ENCODE measurements at regions not wholly inside any gene's neighbourhood (a gene's known extent, or its start where the extent isn't known, plus 50 kb on each side); places are given as distances from the start of the nearest gene placed in this dataset.

- 91% methylated on average over 10 of the region's 11 CpGs for WGBS (ENCODE audit: insufficient coverage)
- Mint-ChIP-seq H3K9me3 (peaks cover 3 to 7% (median 4%) of the 10 kb centered on the region in 3 donors), H3K36me3 (no peaks in the 10 kb centered on the region), H3K4me1 (no peaks in the 10 kb centered on the region), H3K4me3 (no peak overlapping the region), H3K27me3 (no peaks in the 10 kb centered on the region), H3K27ac (no peak overlapping the region)
- POLR2A ChIA-PET: no interaction called here
- CTCF ChIA-PET: no interaction called here
- H3K4me1 ChIP-seq (ENCODE audit: control insufficient read depth in 1 of 2, extremely low read depth in 1 of 2, insufficient read depth in 2 of 2, low read length in 2 of 2): no peaks in the 10 kb centered on the region
- no peaks in the 10 kb centered on the region for H3K9me3 ChIP-seq
- no peak for ATAC-seq (replicated peaks in 1 of 4)
- H3K4me3 ChIP-seq (ENCODE audit: control insufficient read depth in 1 of 2, extremely low read depth in 1 of 2, low read length in 1 of 2): no peak overlapping the region
- no peak overlapping the region for H3K27ac ChIP-seq (ENCODE audit: low read length)
- DNase-seq: no peak
- no peaks in the 10 kb centered on the region for H3K36me3 ChIP-seq (ENCODE audit: control insufficient read depth in 2 of 2, extremely low read depth in 1 of 2, insufficient read depth in 1 of 2, low read length in 1 of 2)
- H3K27me3 ChIP-seq (replicated peaks in 1 of 2; ENCODE audit: control insufficient read depth in 2 of 2, extremely low read depth in 1 of 2, insufficient read depth in 2 of 2, low read length in 1 of 2): no peaks in the 10 kb centered on the region
Measured at GRCh38 chr3:182046166-182046764, 334.5 kb downstream of the SOX2 start.

DNA sequence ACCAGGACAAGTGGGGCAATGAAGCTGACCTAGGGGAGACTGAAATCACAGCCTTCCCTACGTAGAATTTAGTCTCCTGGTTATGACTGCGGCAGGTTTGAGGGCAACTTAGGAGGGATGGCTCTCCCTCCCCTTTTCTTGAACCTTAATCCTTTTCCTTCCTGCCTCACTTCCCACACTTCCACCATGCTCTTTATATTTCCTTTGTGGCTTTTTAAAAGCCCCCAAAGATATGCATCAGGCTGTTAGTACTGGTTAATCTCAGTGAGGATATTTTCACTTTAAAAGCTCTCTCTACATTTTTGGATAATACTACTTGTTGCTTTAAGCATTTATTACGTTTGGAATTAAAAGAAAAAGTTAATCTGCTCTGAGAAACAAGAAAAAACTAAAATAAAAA lies 339.2 kb downstream of the SOX2 start:
- Histone ChIP-seq H3K4me1 (ENCODE audit: control insufficient read depth in 1 of 2, extremely low read depth in 1 of 2, insufficient read depth in 2 of 2, low read length in 2 of 2) (no peaks in the 10 kb centered on the region), H3K27me3 (replicated peaks in 1 of 2; ENCODE audit: control insufficient read depth in 2 of 2, extremely low read depth in 1 of 2, insufficient read depth in 2 of 2, low read length in 1 of 2) (no peaks in the 10 kb centered on the region), H3K9me3 (no peaks in the 10 kb centered on the region), H3K4me3 (ENCODE audit: control insufficient read depth in 1 of 2, extremely low read depth in 1 of 2, low read length in 1 of 2) (no peak overlapping the region), H3K27ac (ENCODE audit: low read length) (no peak overlapping the region), H3K36me3 (ENCODE audit: control insufficient read depth in 2 of 2, extremely low read depth in 1 of 2, insufficient read depth in 1 of 2, low read length in 1 of 2) (no peaks in the 10 kb centered on the region)
- ChIA-PET CTCF (no interaction called here), POLR2A (interaction anchor here in 1 of 2 donors (0.5 kb wide), 1 partner anchor 131 kb away, joined by 7 read pairs; no protein-coding TSS in a partner anchor)
- Mint-ChIP-seq H3K27ac (no peak overlapping the region), H3K36me3 (no peaks in the 10 kb centered on the region), H3K4me1 (no peaks in the 10 kb centered on the region), H3K9me3 (peaks cover 2 to 4% (median 4%) of the 10 kb centered on the region in 3 donors), H3K27me3 (no peaks in the 10 kb centered on the region), H3K4me3 (no peak overlapping the region)
- ATAC-seq (replicated peaks in 1 of 4) (no peak), DNase-seq (no peak)
- no CpG with 5 or more reads among the region's 3 CpGs for WGBS (ENCODE audit: insufficient coverage)

DNA sequence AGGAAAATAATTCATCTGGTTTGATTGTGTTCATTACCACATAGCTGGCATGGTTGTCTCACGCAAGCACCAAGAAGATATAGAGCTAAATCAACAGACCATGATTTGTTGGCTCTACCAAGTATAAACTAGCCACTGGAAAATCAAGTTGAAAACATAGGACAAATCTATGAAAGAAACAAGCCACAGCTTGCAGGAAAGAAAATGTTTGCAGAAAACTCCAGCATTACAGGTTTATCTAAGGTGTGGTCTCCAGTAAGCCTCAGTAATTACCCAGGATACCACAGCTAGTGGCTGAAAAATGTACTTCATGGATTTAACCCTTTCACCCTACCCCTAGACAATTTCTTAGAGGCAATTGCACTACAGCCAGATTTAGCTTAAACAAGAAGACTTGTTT lies 340.6 kb downstream of the SOX2 start:
- H3K36me3 ChIP-seq (ENCODE audit: control insufficient read depth in 2 of 2, extremely low read depth in 1 of 2, insufficient read depth in 1 of 2, low read length in 1 of 2): no peaks in the 10 kb centered on the region
- H3K27ac ChIP-seq (ENCODE audit: low read length): no peak overlapping the region
- Mint-ChIP-seq H3K27me3 (no peaks in the 10 kb centered on the region), H3K36me3 (no peaks in the 10 kb centered on the region), H3K4me1 (no peaks in the 10 kb centered on the region), H3K9me3 (peaks cover 2 to 4% (median 3%) of the 10 kb centered on the region in 3 donors), H3K4me3 (no peak overlapping the region), H3K27ac (no peak overlapping the region)
- no CpG with 5 or more reads among the region's 1 CpG for WGBS (ENCODE audit: insufficient coverage)
- ATAC-seq (replicated peaks in 1 of 4) (no peak), DNase-seq (no peak)
- H3K27me3 ChIP-seq (replicated peaks in 1 of 2; ENCODE audit: control insufficient read depth in 2 of 2, extremely low read depth in 1 of 2, insufficient read depth in 2 of 2, low read length in 1 of 2): no peaks in the 10 kb centered on the region
- no peak overlapping the region for H3K4me3 ChIP-seq (ENCODE audit: control insufficient read depth in 1 of 2, extremely low read depth in 1 of 2, low read length in 1 of 2)
- CTCF ChIA-PET: no interaction called here
- no peaks in the 10 kb centered on the region for H3K4me1 ChIP-seq (ENCODE audit: control insufficient read depth in 1 of 2, extremely low read depth in 1 of 2, insufficient read depth in 2 of 2, low read length in 2 of 2)
- H3K9me3 ChIP-seq: no peaks in the 10 kb centered on the region
- POLR2A ChIA-PET: interaction anchor here in 1 of 2 donors (0.5 kb wide), 1 partner anchor 1583 kb away, joined by 4 read pairs; no protein-coding TSS in a partner anchor

GRCh38 chr3:182052757-182053156 lies 341.0 kb downstream of the SOX2 start:
- no peak overlapping the region for H3K27ac Mint-ChIP-seq
- no peak for ATAC-seq (replicated peaks in 1 of 4)
- DNase-seq: no peak
- CTCF ChIA-PET: no interaction called here
- Histone ChIP-seq H3K4me1 (ENCODE audit: control insufficient read depth in 1 of 2, extremely low read depth in 1 of 2, insufficient read depth in 2 of 2, low read length in 2 of 2) (no peaks in the 10 kb centered on the region), H3K36me3 (ENCODE audit: control insufficient read depth in 2 of 2, extremely low read depth in 1 of 2, insufficient read depth in 1 of 2, low read length in 1 of 2) (no peaks in the 10 kb centered on the region), H3K27ac (ENCODE audit: low read length) (no peak overlapping the region), H3K9me3 (no peaks in the 10 kb centered on the region), H3K4me3 (ENCODE audit: control insufficient read depth in 1 of 2, extremely low read depth in 1 of 2, low read length in 1 of 2) (no peak overlapping the region), H3K27me3 (replicated peaks in 1 of 2; ENCODE audit: control insufficient read depth in 2 of 2, extremely low read depth in 1 of 2, insufficient read depth in 2 of 2, low read length in 1 of 2) (no peaks in the 10 kb centered on the region)
- H3K36me3 Mint-ChIP-seq: no peaks in the 10 kb centered on the region
- POLR2A ChIA-PET: no interaction called here
- H3K4me1 Mint-ChIP-seq: no peaks in the 10 kb centered on the region
- H3K9me3 Mint-ChIP-seq: peaks cover 0 to 4% (median 2%) of the 10 kb centered on the region in 3 donors
- H3K4me3 Mint-ChIP-seq: no peak overlapping the region
- no CpG with 5 or more reads among the region's 2 CpGs for WGBS (ENCODE audit: insufficient coverage)
- H3K27me3 Mint-ChIP-seq: no peaks in the 10 kb centered on the region

- Histone ChIP-seq H3K9me3 (no peaks in the 10 kb centered on the region), H3K36me3 (ENCODE audit: control insufficient read depth in 2 of 2, extremely low read depth in 1 of 2, insufficient read depth in 1 of 2, low read length in 1 of 2) (no peaks in the 10 kb centered on the region), H3K4me3 (ENCODE audit: control insufficient read depth in 1 of 2, extremely low read depth in 1 of 2, low read length in 1 of 2) (no peak overlapping the region), H3K27me3 (replicated peaks in 1 of 2; ENCODE audit: control insufficient read depth in 2 of 2, extremely low read depth in 1 of 2, insufficient read depth in 2 of 2, low read length in 1 of 2) (no peaks in the 10 kb centered on the region), H3K4me1 (ENCODE audit: control insufficient read depth in 1 of 2, extremely low read depth in 1 of 2, insufficient read depth in 2 of 2, low read length in 2 of 2) (no peaks in the 10 kb centered on the region), H3K27ac (ENCODE audit: low read length) (no peak overlapping the region)
- Mint-ChIP-seq H3K4me1 (no peaks in the 10 kb centered on the region), H3K4me3 (no peak overlapping the region), H3K27ac (no peak overlapping the region), H3K9me3 (no peaks in the 10 kb centered on the region), H3K36me3 (no peaks in the 10 kb centered on the region), H3K27me3 (no peaks in the 10 kb centered on the region)
- POLR2A ChIA-PET: no interaction called here
- no CpG with 5 or more reads among the region's 1 CpG for WGBS (ENCODE audit: insufficient coverage)
- CTCF ChIA-PET: no interaction called here
- DNase-seq (no peak), ATAC-seq (replicated peaks in 1 of 4) (no peak)
Measured at GRCh38 chr3:182058488-182058887, 346.8 kb downstream of the SOX2 start.

- H3K9me3 Mint-ChIP-seq: peaks cover 0 to 3% (median 0%) of the 10 kb centered on the region in 3 donors
- no CpG with 5 or more reads among the region's 1 CpG for WGBS (ENCODE audit: insufficient coverage)
- Histone ChIP-seq H3K4me1 (ENCODE audit: control insufficient read depth in 1 of 2, extremely low read depth in 1 of 2, insufficient read depth in 2 of 2, low read length in 2 of 2) (no peaks in the 10 kb centered on the region), H3K27ac (ENCODE audit: low read length) (no peak overlapping the region), H3K36me3 (ENCODE audit: control insufficient read depth in 2 of 2, extremely low read depth in 1 of 2, insufficient read depth in 1 of 2, low read length in 1 of 2) (no peaks in the 10 kb centered on the region), H3K9me3 (no peaks in the 10 kb centered on the region), H3K27me3 (replicated peaks in 1 of 2; ENCODE audit: control insufficient read depth in 2 of 2, extremely low read depth in 1 of 2, insufficient read depth in 2 of 2, low read length in 1 of 2) (no peaks in the 10 kb centered on the region), H3K4me3 (ENCODE audit: control insufficient read depth in 1 of 2, extremely low read depth in 1 of 2, low read length in 1 of 2) (no peak overlapping the region)
- H3K36me3 Mint-ChIP-seq: no peaks in the 10 kb centered on the region
- no peak overlapping the region for H3K4me3 Mint-ChIP-seq
- DNase-seq (no peak), ATAC-seq (replicated peaks in 1 of 4) (no peak)
- CTCF ChIA-PET: no interaction called here
- POLR2A ChIA-PET: no interaction called here
- no peak overlapping the region for H3K27ac Mint-ChIP-seq
- no peaks in the 10 kb centered on the region for H3K4me1 Mint-ChIP-seq
- H3K27me3 Mint-ChIP-seq: no peaks in the 10 kb centered on the region
Measured at GRCh38 chr3:182063742-182064141, 352.0 kb downstream of the SOX2 start.

DNA sequence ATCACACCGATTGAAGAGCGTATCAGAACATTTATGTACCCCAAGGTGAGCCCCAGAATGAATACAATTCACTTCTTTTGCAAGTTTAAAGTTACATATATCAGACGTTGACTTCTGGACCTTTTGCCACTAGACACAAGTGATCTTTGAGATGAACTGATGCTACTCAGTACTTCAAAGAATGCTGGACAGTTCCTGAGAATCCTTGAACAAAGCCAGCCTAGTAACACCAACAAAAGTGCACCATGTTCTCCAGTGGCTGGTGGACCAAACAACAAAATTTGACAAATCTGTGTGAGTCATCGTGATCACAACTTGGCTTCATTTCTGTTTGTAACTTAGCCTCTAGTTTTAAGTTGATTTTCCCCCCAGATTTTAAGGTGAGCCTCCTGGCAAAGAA lies 355.7 kb downstream of the SOX2 start:
- H3K4me3 Mint-ChIP-seq: no peak overlapping the region
- no peaks in the 10 kb centered on the region for H3K27me3 Mint-ChIP-seq
- no peak for DNase-seq
- H3K4me1 Mint-ChIP-seq: no peaks in the 10 kb centered on the region
- H3K36me3 ChIP-seq (ENCODE audit: control insufficient read depth in 2 of 2, extremely low read depth in 1 of 2, insufficient read depth in 1 of 2, low read length in 1 of 2): no peaks in the 10 kb centered on the region
- no peaks in the 10 kb centered on the region for H3K36me3 Mint-ChIP-seq
- peaks cover 0 to 3% (median 3%) of the 10 kb centered on the region in 3 donors for H3K9me3 Mint-ChIP-seq
- H3K9me3 ChIP-seq: no peaks in the 10 kb centered on the region
- CTCF ChIA-PET: no interaction called here
- POLR2A ChIA-PET: no interaction called here
- no peak overlapping the region for H3K27ac Mint-ChIP-seq
- no peak for ATAC-seq (replicated peaks in 1 of 4)
- H3K27ac ChIP-seq (ENCODE audit: low read length): no peak overlapping the region
- 39% methylated on average over 2 of the region's 4 CpGs for WGBS (ENCODE audit: insufficient coverage)
- no peaks in the 10 kb centered on the region for H3K27me3 ChIP-seq (replicated peaks in 1 of 2; ENCODE audit: control insufficient read depth in 2 of 2, extremely low read depth in 1 of 2, insufficient read depth in 2 of 2, low read length in 1 of 2)
- H3K4me1 ChIP-seq (ENCODE audit: control insufficient read depth in 1 of 2, extremely low read depth in 1 of 2, insufficient read depth in 2 of 2, low read length in 2 of 2): no peaks in the 10 kb centered on the region
- no peak overlapping the region for H3K4me3 ChIP-seq (ENCODE audit: control insufficient read depth in 1 of 2, extremely low read depth in 1 of 2, low read length in 1 of 2)
